ENCODE measurements at regions not wholly inside any gene's neighbourhood (a gene's known extent, or its start where the extent isn't known, plus 50 kb on each side); places are given as distances from the start of the nearest gene placed in this dataset.

DNA sequence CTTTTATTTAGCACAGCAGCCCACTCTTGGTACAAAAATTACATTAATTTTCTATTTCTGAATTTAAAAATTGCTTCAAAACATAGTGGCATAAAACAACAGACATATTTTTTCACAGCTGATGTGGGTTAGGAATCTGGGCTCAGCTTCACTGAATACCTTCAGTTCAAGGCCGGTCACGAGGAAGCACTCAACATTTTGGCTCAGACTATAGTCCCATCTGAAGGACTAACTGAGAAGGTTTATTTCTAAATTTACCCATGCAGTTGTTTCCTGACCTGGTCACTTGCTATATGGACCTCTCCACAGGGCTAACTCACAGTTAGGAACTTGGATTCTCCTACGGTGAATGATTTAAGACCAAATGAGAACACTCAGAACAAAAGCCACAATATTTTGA, 1230.2 kb upstream of the ADGRL3 start:
- TF ChIP-seq, protein P1, sequence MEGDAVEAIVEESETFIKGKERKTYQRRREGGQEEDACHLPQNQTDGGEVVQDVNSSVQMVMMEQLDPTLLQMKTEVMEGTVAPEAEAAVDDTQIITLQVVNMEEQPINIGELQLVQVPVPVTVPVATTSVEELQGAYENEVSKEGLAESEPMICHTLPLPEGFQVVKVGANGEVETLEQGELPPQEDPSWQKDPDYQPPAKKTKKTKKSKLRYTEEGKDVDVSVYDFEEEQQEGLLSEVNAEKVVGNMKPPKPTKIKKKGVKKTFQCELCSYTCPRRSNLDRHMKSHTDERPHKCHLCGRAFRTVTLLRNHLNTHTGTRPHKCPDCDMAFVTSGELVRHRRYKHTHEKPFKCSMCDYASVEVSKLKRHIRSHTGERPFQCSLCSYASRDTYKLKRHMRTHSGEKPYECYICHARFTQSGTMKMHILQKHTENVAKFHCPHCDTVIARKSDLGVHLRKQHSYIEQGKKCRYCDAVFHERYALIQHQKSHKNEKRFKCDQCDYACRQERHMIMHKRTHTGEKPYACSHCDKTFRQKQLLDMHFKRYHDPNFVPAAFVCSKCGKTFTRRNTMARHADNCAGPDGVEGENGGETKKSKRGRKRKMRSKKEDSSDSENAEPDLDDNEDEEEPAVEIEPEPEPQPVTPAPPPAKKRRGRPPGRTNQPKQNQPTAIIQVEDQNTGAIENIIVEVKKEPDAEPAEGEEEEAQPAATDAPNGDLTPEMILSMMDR (conservative IDR thresholded peaks at IDR 0.05 in 1 of 2, IDR thresholded peaks at IDR 0.05 in 1 of 2; ENCODE audit: extremely low read depth in 1 of 2, insufficient read depth in 1 of 2, low read depth in 1 of 2, low read length in 2 of 2) = no peak
- no peak for TF ChIP-seq EZH2 (IDR thresholded peaks at IDR 0.05; ENCODE audit: borderline replicate concordance, low read length)

Measured in mammary epithelial cell (primary cell).